ENCODE measurements at regions not wholly inside any gene's neighbourhood (a gene's known extent, or its start where the extent isn't known, plus 50 kb on each side); places are given as distances from the start of the nearest gene placed in this dataset. TPM values are rescaled to one million over a fixed set of nuclear protein-coding genes. Genes with fewer than 3 reads are reported as not detected.

DNA sequence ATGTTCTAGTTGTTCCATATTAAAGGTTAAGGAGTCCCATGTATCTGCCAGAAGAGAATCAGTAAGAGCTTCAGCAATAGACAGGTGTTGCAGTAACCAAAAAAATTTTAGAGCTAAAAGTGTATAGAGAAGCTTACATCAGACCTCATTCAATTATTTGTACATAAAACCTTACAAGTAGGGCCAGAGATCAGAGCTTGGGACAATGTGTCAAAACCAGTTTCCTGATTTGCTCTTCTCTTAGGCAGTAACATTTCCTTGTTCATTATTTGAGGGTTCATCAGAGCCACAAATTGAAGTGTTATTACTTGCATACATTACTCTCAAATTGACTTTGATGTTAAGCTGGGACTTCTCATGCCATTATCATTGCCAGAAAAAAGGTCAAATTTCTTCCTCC lies 55.5 kb upstream of the ATXN7L3B start:
- no peaks in the 10 kb centered on the region for H3K4me1 ChIP-seq (ENCODE audit: control insufficient read depth in 3 of 3, insufficient read depth in 3 of 3, low read length in 3 of 3)
- H3K9ac ChIP-seq (ENCODE audit: low read depth in 1 of 3, low read length in 3 of 3), result no peak overlapping the region
- H3K9me3 ChIP-seq (ENCODE audit: control insufficient read depth in 3 of 3, low read length in 3 of 3), result no peaks in the 10 kb centered on the region
- no peaks in the 10 kb centered on the region for H3K36me3 ChIP-seq (ENCODE audit: control insufficient read depth in 3 of 3, insufficient read depth in 3 of 3, low read length in 3 of 3)
- H3K27ac ChIP-seq (ENCODE audit: low read depth, low read length), result no peak overlapping the region
- H3K27me3 ChIP-seq (ENCODE audit: control insufficient read depth in 3 of 3, insufficient read depth in 3 of 3, low read length in 3 of 3), result no peaks in the 10 kb centered on the region
- no peak overlapping the region for H3K4me3 ChIP-seq (ENCODE audit: low read length in 3 of 3)

DNA sequence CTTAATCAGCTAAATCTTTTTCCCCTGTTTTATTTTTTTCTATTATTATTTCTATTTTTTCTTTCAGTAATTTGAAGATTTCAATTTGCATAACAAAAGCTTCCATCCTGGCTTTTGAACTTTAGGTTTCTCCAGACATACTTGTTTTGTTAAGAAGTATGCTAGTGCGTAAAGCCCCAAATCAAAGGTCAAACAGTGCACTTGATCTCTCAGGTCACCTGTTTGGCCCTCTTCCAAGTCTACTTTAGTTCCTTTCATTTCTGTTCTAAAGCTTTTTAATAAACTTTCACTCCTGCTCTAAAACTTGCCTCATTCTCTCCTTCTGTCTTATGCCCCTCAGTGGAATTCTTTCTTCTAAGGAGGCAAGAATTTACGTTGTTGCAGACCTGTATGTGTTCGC lies 54.6 kb upstream of the ATXN7L3B start:
- Histone ChIP-seq H3K36me3 (ENCODE audit: control insufficient read depth in 3 of 3, insufficient read depth in 3 of 3, low read length in 3 of 3) (no peaks in the 10 kb centered on the region), H3K4me1 (ENCODE audit: control insufficient read depth in 3 of 3, insufficient read depth in 3 of 3, low read length in 3 of 3) (no peaks in the 10 kb centered on the region), H3K9ac (ENCODE audit: low read depth in 1 of 3, low read length in 3 of 3) (no peak overlapping the region), H3K4me3 (ENCODE audit: low read length in 3 of 3) (no peak overlapping the region), H3K27ac (ENCODE audit: low read depth, low read length) (no peak overlapping the region), H3K27me3 (ENCODE audit: control insufficient read depth in 3 of 3, insufficient read depth in 3 of 3, low read length in 3 of 3) (no peaks in the 10 kb centered on the region), H3K9me3 (ENCODE audit: control insufficient read depth in 3 of 3, low read length in 3 of 3) (no peaks in the 10 kb centered on the region)

Small RNA genes in the stretch of these regions (small RNA-seq; reads per million reads assigned to genes)
- gene AC090502.2 (not detected), gene RF00096 (not detected), gene RNU6-1012P (not detected)

Data from skeletal muscle tissue (tissue), 4 donors.